ENCODE measurements at regions not wholly inside any gene's neighbourhood (a gene's known extent, or its start where the extent isn't known, plus 50 kb on each side); places are given as distances from the start of the nearest gene placed in this dataset.

DNA sequence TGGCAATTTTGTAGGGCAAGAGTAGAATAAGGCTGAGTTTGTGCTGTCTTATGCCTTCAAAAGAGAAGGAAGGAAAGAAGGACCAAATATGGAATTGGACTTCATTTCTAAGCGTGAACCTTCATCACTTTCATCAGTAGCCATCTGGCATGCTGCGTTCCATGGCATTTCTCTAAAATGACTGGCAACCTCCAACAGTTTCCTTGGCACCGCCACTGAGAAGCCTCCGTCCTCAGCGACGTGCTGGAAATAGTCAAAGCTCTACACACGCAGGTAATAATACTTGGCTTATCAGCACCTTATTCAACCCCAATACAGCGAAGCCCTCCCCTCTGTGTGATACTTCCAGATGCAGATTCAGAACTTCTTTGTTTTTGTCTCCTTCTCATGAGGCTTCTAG is 169.7 kb upstream of the CD180 start:
- 82% methylated on average over 8 of the region's 8 CpGs for WGBS (ENCODE audit: low lambda C conversion rate)

GRCh38 chr5:67364381-67364970 is 167.9 kb upstream of the CD180 start:
- Histone ChIP-seq H3K9me2 (no peaks in the 10 kb centered on the region), H3K36me3 (replicated peaks in 1 of 2; ENCODE audit: control insufficient read depth in 1 of 2, insufficient read depth in 2 of 2, low read length in 1 of 2) (no peaks in the 10 kb centered on the region), H3K27me3 (ENCODE audit: insufficient read depth) (no peaks in the 10 kb centered on the region), H3K4me1 (ENCODE audit: control insufficient read depth in 1 of 2, insufficient read depth in 2 of 2, low read depth in 1 of 2, low read length in 1 of 2) (peaks cover 15 to 24% of the 10 kb centered on the region in 2 experiments; a peak in 3 of 4 replicates), H3K4me2 (no peak overlapping the region), H3K27ac (ENCODE audit: low read depth in 2 of 2, low read length in 1 of 2) (no peak overlapping the region), H3F3A (replicated peaks; ENCODE audit: insufficient read depth) (peaks cover 10% of the 10 kb centered on the region), H4K20me1 (ENCODE audit: insufficient read depth) (no peaks in the 10 kb centered on the region), H3K79me2 (ENCODE audit: insufficient read depth) (no peaks in the 10 kb centered on the region), H3K4me3 (ENCODE audit: low read depth in 2 of 2, low read length in 1 of 2) (no peak overlapping the region), H2AFZ (ENCODE audit: low read depth) (no peak overlapping the region), H3K9ac (no peak overlapping the region), H3K9me3 (no peaks in the 10 kb centered on the region)
- WGBS (ENCODE audit: low lambda C conversion rate): 59% methylated on average over 3 of the region's 3 CpGs
- TF ChIP-seq FOXJ3 (CRISPR knock-in tag; IDR thresholded peaks at IDR 0.05): no peak
- TF ChIP-seq REST (IDR thresholded peaks at IDR 0.05; ENCODE audit: low read depth, low read length): no peak
- no peak for TF ChIP-seq USF1 (IDR thresholded peaks at IDR 0.05; ENCODE audit: borderline replicate concordance, low read depth)
- no peak for TF ChIP-seq MAX (IDR thresholded peaks at IDR 0.05; ENCODE audit: low read depth)
- TF ChIP-seq RAD21 (IDR thresholded peaks at IDR 0.05; ENCODE audit: low read length): no peak
- TF ChIP-seq TCF12 (IDR thresholded peaks at IDR 0.05): no peak
- TF ChIP-seq EP300 (IDR thresholded peaks at IDR 0.05; ENCODE audit: borderline replicate concordance in 1 of 2, low read depth in 1 of 2, low read length in 1 of 2): no peak
- no peak for TF ChIP-seq RXRA (IDR thresholded peaks at IDR 0.05; ENCODE audit: borderline replicate concordance, low read depth)
- no peak for TF ChIP-seq CHD2 (IDR thresholded peaks at IDR 0.05; ENCODE audit: low read length, partially characterized antibody)
- TF ChIP-seq MXI1 (IDR thresholded peaks at IDR 0.05; ENCODE audit: low read depth, low read length): no peak
- POLR2A ChIA-PET: interaction anchor here (1.3 kb wide), 1 partner anchor 23 kb away, joined by 3 read pairs; no protein-coding TSS in a partner anchor
- DNase-seq: no peak
- CTCF ChIA-PET: interaction anchor here (0.5 to 1.6 kb wide), 5 partner anchors 10 to 876 kb away, joined by 3 to 10 read pairs (median 5); no protein-coding TSS in a partner anchor

More for the DNA sequence above, 169.7 kb upstream of the CD180 start:
- no peaks in the 10 kb centered on the region for H3K79me2 ChIP-seq (ENCODE audit: insufficient read depth)
- no peak overlapping the region for H3K9ac ChIP-seq
- no peak for DNase-seq
- H3K4me1 ChIP-seq (ENCODE audit: control insufficient read depth in 1 of 2, insufficient read depth in 2 of 2, low read depth in 1 of 2, low read length in 1 of 2): peaks cover 15 to 19% of the 10 kb centered on the region in 2 experiments; a peak in 3 of 4 replicates
- TF ChIP-seq USF1 (IDR thresholded peaks at IDR 0.05; ENCODE audit: borderline replicate concordance, low read depth) (no peak), SMC3 (IDR thresholded peaks at IDR 0.05; ENCODE audit: low read depth, low read length) (no peak), RFX5 (IDR thresholded peaks at IDR 0.05; ENCODE audit: low read length) (no peak), MEF2A (IDR thresholded peaks at IDR 0.05; ENCODE audit: borderline replicate concordance, low read depth) (no peak)
- no peak overlapping the region for H3K4me2 ChIP-seq
- no peaks in the 10 kb centered on the region for H3K9me2 ChIP-seq
- H2AFZ ChIP-seq (ENCODE audit: low read depth): no peak overlapping the region
- CTCF ChIA-PET: no interaction called here
- H3K27me3 ChIP-seq (ENCODE audit: insufficient read depth): no peaks in the 10 kb centered on the region
- POLR2A ChIA-PET: interaction anchor here (0.5 kb wide), 1 partner anchor 10 kb away, joined by 3 read pairs; no protein-coding TSS in a partner anchor
- no peak overlapping the region for H3K27ac ChIP-seq (ENCODE audit: low read depth in 2 of 2, low read length in 1 of 2)
- H4K20me1 ChIP-seq (ENCODE audit: insufficient read depth): no peaks in the 10 kb centered on the region
- peaks cover 10% of the 10 kb centered on the region for H3F3A ChIP-seq (replicated peaks; ENCODE audit: insufficient read depth)
- no peaks in the 10 kb centered on the region for H3K36me3 ChIP-seq (replicated peaks in 1 of 2; ENCODE audit: control insufficient read depth in 1 of 2, insufficient read depth in 2 of 2, low read length in 1 of 2)
- H3K4me3 ChIP-seq (ENCODE audit: low read depth in 2 of 2, low read length in 1 of 2): no peak overlapping the region
- H3K9me3 ChIP-seq: no peaks in the 10 kb centered on the region
